ENCODE measurements at regions not wholly inside any gene's neighbourhood (a gene's known extent, or its start where the extent isn't known, plus 50 kb on each side); places are given as distances from the start of the nearest gene placed in this dataset.

- no TSS peak for BruUV-seq (replicated peaks)
- Histone ChIP-seq H3K9me3 (no peaks in the 10 kb centered on the region), H3K4me3 (ENCODE audit: low read depth, low read length) (no peak overlapping the region), H3K27me3 (replicated peaks; ENCODE audit: control insufficient read depth, insufficient read depth, low read length) (no peaks in the 10 kb centered on the region), H3K4me1 (no peaks in the 10 kb centered on the region), H3K36me3 (ENCODE audit: control insufficient read depth, insufficient read depth, low read length) (no peaks in the 10 kb centered on the region)
- Mint-ChIP-seq H3K9me3 (ENCODE audit: unreplicated experiment) (no peaks in the 10 kb centered on the region), H3K27me3 (ENCODE audit: insufficient read depth, unreplicated experiment) (no peaks in the 10 kb centered on the region), H3K27ac (ENCODE audit: unreplicated experiment) (no peak overlapping the region), H3K4me3 (ENCODE audit: unreplicated experiment) (no peak overlapping the region), H3K4me1 (ENCODE audit: low read depth, unreplicated experiment) (no peaks in the 10 kb centered on the region), H3K36me3 (ENCODE audit: insufficient read depth, unreplicated experiment) (no peaks in the 10 kb centered on the region)
- DNase-seq = no peak
- POLR2A ChIA-PET = no interaction called here
- intact Hi-C loops (cut with micrococcal nuclease; ENCODE audit: unreplicated experiment) = no loop called here
- TF ChIP-seq CTCF (IDR thresholded peaks at IDR 0.05; ENCODE audit: insufficient read depth in 1 of 2, low read depth in 1 of 2, low read length in 1 of 2, severe bottlenecking in 1 of 2, unreplicated experiment in 1 of 2) = no peak
- CTCF ChIA-PET = no interaction called here
Observed at GRCh38 chr10:107434201-107434600, 269.7 kb upstream of the SORCS1 start.

- H3K27me3 ChIP-seq (replicated peaks; ENCODE audit: control insufficient read depth, insufficient read depth, low read length) = no peaks in the 10 kb centered on the region
- BruUV-seq (replicated peaks) = no TSS peak
- intact Hi-C loops (cut with micrococcal nuclease; ENCODE audit: unreplicated experiment) = no loop called here
- H3K4me3 Mint-ChIP-seq (ENCODE audit: unreplicated experiment) = no peak overlapping the region
- no peaks in the 10 kb centered on the region for H3K27me3 Mint-ChIP-seq (ENCODE audit: insufficient read depth, unreplicated experiment)
- no peaks in the 10 kb centered on the region for H3K9me3 Mint-ChIP-seq (ENCODE audit: unreplicated experiment)
- no peak for TF ChIP-seq CTCF (IDR thresholded peaks at IDR 0.05; ENCODE audit: insufficient read depth in 1 of 2, low read depth in 1 of 2, low read length in 1 of 2, severe bottlenecking in 1 of 2, unreplicated experiment in 1 of 2)
- DNase-seq = no peak
- no peak overlapping the region for H3K27ac Mint-ChIP-seq (ENCODE audit: unreplicated experiment)
- H3K4me3 ChIP-seq (ENCODE audit: low read depth, low read length) = no peak overlapping the region
- CTCF ChIA-PET = no interaction called here
- POLR2A ChIA-PET = no interaction called here
- no peaks in the 10 kb centered on the region for H3K36me3 Mint-ChIP-seq (ENCODE audit: insufficient read depth, unreplicated experiment)
- H3K9me3 ChIP-seq = no peaks in the 10 kb centered on the region
- no peaks in the 10 kb centered on the region for H3K4me1 ChIP-seq
- no peaks in the 10 kb centered on the region for H3K36me3 ChIP-seq (ENCODE audit: control insufficient read depth, insufficient read depth, low read length)
- no peaks in the 10 kb centered on the region for H3K4me1 Mint-ChIP-seq (ENCODE audit: low read depth, unreplicated experiment)
Observed at GRCh38 chr10:107433605-107434004, 269.1 kb upstream of the SORCS1 start.

GRCh38 chr10:107430446-107430845 is 265.9 kb upstream of the SORCS1 start:
- Mint-ChIP-seq H3K9me3 (ENCODE audit: unreplicated experiment) (no peaks in the 10 kb centered on the region), H3K27ac (ENCODE audit: unreplicated experiment) (no peak overlapping the region), H3K36me3 (ENCODE audit: insufficient read depth, unreplicated experiment) (no peaks in the 10 kb centered on the region), H3K4me3 (ENCODE audit: unreplicated experiment) (no peak overlapping the region), H3K4me1 (ENCODE audit: low read depth, unreplicated experiment) (no peaks in the 10 kb centered on the region), H3K27me3 (ENCODE audit: insufficient read depth, unreplicated experiment) (no peaks in the 10 kb centered on the region)
- no peak overlapping the region for H3K4me3 ChIP-seq (ENCODE audit: low read depth, low read length)
- no peaks in the 10 kb centered on the region for H3K36me3 ChIP-seq (ENCODE audit: control insufficient read depth, insufficient read depth, low read length)
- no peak for TF ChIP-seq CTCF (IDR thresholded peaks at IDR 0.05; ENCODE audit: insufficient read depth in 1 of 2, low read depth in 1 of 2, low read length in 1 of 2, severe bottlenecking in 1 of 2, unreplicated experiment in 1 of 2)
- BruUV-seq (replicated peaks) = no TSS peak
- no peaks in the 10 kb centered on the region for H3K9me3 ChIP-seq
- no peaks in the 10 kb centered on the region for H3K4me1 ChIP-seq
- ChIA-PET CTCF (no interaction called here), POLR2A (no interaction called here)
- no peaks in the 10 kb centered on the region for H3K27me3 ChIP-seq (replicated peaks; ENCODE audit: control insufficient read depth, insufficient read depth, low read length)
- intact Hi-C loops (cut with micrococcal nuclease; ENCODE audit: unreplicated experiment) = no loop called here
- no peak for DNase-seq
